DMS153 (cell line): ENCODE measurements at regions not wholly inside any gene's neighbourhood (a gene's known extent, or its start where the extent isn't known, plus 50 kb on each side); places are given as distances from the start of the nearest gene placed in this dataset.
"Not testable (repeated sequence)": the region's sequence is repeated elsewhere in the genome, so short reads cannot be mapped to it uniquely, and the experiment has no call there.

Experiments
- DNase-seq: peaks from one replicate; lab custom pipeline; 2025; lab: John Stamatoyannopoulos, UW

- no peak for DNase-seq
Observed at GRCh38 chr6:85747093-85747492, 104.4 kb upstream of the SYNCRIP start.

DNA sequence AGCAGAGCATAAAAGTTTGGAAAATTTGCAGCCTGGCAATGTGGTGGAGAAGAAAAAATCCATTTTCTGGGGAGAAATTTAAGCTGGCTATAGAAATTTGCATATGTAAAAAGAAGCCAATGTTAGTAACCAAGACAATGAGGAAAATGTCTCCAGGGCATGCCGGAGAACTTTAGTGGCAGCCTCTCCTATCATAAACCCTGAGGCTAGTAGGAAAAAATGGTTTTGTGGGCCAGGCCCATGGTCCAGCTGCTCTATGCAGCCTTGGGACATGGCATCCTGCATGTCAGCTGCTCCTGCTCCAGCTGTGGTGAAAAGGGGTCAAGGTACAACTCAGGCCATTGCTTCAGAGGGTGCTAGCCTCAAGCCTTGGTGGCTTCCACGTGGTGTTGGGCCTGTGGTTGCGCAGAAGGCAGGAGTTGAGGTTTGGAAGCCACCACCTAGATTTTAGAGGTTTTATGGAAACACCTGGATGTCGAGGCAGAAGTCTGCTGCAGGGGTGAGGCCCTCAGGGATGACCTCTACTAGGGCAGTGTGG lies 101.8 kb upstream of the SYNCRIP start:
- no peak for DNase-seq

- no peak for DNase-seq
Observed at GRCh38 chr6:85726206-85726605, 83.5 kb upstream of the SYNCRIP start.

DNA sequence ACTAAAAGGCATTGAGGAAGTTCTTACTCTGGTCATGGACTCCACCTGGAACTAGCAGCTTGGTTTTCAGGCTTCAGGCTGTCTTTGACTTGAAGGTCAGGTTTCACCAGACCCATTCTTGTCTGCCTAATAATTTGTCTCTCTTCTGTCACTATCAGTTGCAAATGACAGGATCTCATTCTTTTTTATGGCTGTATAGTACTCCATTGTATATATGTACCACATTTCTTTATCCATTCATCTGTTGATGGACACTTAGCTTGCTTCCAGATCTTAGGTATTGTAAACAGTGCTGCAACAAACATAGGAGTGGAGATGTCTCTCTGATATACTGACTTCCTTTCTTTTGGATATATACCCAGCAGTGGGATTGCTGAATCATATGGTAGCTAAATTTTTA lies 73.1 kb upstream of the SYNCRIP start:
- no peak for DNase-seq

GRCh38 chr6:85714893-85715530 lies 72.3 kb upstream of the SYNCRIP start:
- DNase-seq, result no peak

DNA sequence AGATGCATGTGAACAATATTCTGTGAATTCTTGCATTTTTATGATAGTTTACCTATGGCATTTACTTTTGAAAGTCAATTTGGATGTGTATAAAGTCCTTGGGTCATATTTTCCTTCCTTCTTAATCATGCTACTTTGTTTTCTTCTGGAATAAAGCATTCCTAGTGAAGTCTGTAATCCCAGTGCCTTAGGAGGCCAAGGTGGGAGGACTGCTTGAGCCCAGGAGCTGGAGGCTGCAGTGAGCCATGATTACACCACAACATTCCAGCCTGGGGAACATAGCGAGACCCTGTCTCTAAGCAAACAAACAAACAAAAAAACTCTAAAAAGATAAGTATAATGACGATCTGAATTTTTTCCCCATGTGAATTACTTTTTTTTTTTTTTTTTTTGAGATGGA lies 69.7 kb upstream of the SYNCRIP start:
- DNase-seq, result no peak

GRCh38 chr6:85707515-85708145 lies 64.9 kb upstream of the SYNCRIP start:
- not testable (repeated sequence) for DNase-seq

GRCh38 chr6:85706272-85706671 lies 63.6 kb upstream of the SYNCRIP start:
- no peak for DNase-seq

DNA sequence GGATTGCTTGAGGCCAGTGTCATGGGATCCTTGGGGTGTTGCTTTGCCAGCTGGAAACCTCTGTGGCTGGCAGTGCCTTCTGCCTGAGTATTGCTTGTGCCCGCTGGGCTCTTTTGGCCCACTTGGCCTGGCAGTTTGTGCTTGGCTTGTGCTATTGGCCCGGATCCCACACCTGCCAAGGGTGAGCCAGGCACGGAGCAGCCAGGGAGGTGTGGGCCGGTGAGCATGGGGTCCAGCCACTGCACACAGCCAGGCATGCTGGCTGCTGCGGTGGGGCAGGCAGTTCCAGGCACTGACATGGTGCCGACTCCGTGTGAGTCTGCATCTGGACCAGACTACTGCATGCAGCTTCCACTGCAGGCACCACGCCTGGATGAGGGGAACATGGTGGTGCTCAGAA lies 62.5 kb upstream of the SYNCRIP start:
- no peak for DNase-seq

DNA sequence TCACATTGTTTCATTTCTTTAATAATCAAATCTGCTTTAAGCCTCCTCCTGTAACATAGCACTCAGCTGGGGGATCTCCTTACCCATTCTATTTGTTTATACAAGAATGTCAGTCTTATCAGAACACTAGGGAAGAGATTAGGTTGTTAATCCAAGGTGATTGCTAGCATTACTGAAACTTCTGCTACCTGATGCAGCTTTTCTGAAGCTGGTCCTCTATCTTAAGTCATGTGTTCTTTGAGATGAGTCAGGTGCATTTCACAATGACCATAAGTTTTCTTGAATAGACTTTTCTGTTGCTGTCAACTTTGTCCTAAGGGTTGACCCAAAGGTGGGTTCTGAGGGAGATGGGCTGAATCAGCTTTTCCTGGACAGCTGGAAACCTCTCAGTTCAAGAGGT lies 60.7 kb upstream of the SYNCRIP start:
- no peak for DNase-seq
